HG02642 (cell line): ENCODE measurements at regions not wholly inside any gene's neighbourhood (a gene's known extent, or its start where the extent isn't known, plus 50 kb on each side); places are given as distances from the start of the nearest gene placed in this dataset.
"Not testable (repeated sequence)": the region's sequence is repeated elsewhere in the genome, so short reads cannot be mapped to it uniquely, and the experiment has no call there.

Experiments used
- ATAC-seq: cut with Tn5 transposase; IDR thresholded peaks from one replicate; pipeline ENCODE4 v1.9.1; 2021; ENCODE audit warnings: mild to moderate bottlenecking; ENCODE audit not compliant: unreplicated experiment, poor library complexity

- no peak for ATAC-seq
These were observed 234.1 kb downstream of the LRRC70 start for GRCh38 chr5:62812621-62813255.

GRCh38 chr5:62804819-62805218 is 226.2 kb downstream of the LRRC70 start:
- not testable (repeated sequence) for ATAC-seq

GRCh38 chr5:62795926-62796325 is 217.3 kb downstream of the LRRC70 start:
- no peak for ATAC-seq

- no peak for ATAC-seq
These were observed 215.8 kb downstream of the LRRC70 start for GRCh38 chr5:62794456-62794855.

GRCh38 chr5:62791059-62791458 is 212.4 kb downstream of the LRRC70 start:
- no peak for ATAC-seq

GRCh38 chr5:62790348-62790747 is 211.7 kb downstream of the LRRC70 start:
- ATAC-seq = no peak

GRCh38 chr5:62786099-62786498 is 207.5 kb downstream of the LRRC70 start:
- no peak for ATAC-seq

GRCh38 chr5:62785588-62785987 is 207.0 kb downstream of the LRRC70 start:
- ATAC-seq = no peak

- ATAC-seq = peak; percentile 66
These were observed 204.9 kb downstream of the LRRC70 start for GRCh38 chr5:62783374-62784057.

GRCh38 chr5:62780888-62781287 is 202.3 kb downstream of the LRRC70 start:
- ATAC-seq = no peak

- ATAC-seq = no peak
These were observed 201.6 kb downstream of the LRRC70 start for GRCh38 chr5:62780230-62780629.

GRCh38 chr5:62779010-62779422 is 200.4 kb downstream of the LRRC70 start:
- peak; percentile 64 for ATAC-seq

- ATAC-seq = peak; percentile 14
These were observed 199.8 kb downstream of the LRRC70 start for GRCh38 chr5:62778316-62779009.

GRCh38 chr5:62777081-62777480 is 198.5 kb downstream of the LRRC70 start:
- not testable (repeated sequence) for ATAC-seq

- ATAC-seq = not testable (repeated sequence)
These were observed 198.0 kb downstream of the LRRC70 start for GRCh38 chr5:62776592-62776991.

GRCh38 chr5:62773460-62773859 is 194.8 kb downstream of the LRRC70 start:
- no peak for ATAC-seq

GRCh38 chr5:62771341-62771740 is 192.7 kb downstream of the LRRC70 start:
- ATAC-seq = no peak

- ATAC-seq = no peak
These were observed 189.0 kb downstream of the LRRC70 start for GRCh38 chr5:62767650-62768049.

- ATAC-seq = no peak
These were observed 188.5 kb downstream of the LRRC70 start for GRCh38 chr5:62767077-62767476.

GRCh38 chr5:62762503-62762902 is 183.9 kb downstream of the LRRC70 start:
- ATAC-seq = no peak

GRCh38 chr5:62757686-62758085 is 179.1 kb downstream of the LRRC70 start:
- ATAC-seq = not testable (repeated sequence)
